GM12878 (cell line): ENCODE measurements at regions not wholly inside any gene's neighbourhood (a gene's known extent, or its start where the extent isn't known, plus 50 kb on each side); places are given as distances from the start of the nearest gene placed in this dataset.

ENCODE experiments used
- ATAC-seq: fragments of 200-7000 bp; cut with Tn5 transposase; 3 replicates; pipeline ENCODE4 v1.9.1; 2020; ENCODE audit warnings: mild to moderate bottlenecking, moderate library complexity
- BruUV-seq: library from RNA; stranded (reverse); fragments of 400-500 nt; replicated peaks from 2 replicates; lab custom pipeline; 2021; lab: Mats Ljungman, UMichigan
- CTCF ChIA-PET: fragments of 300-600 bp; sonication (Branson Sonifier 250); formaldehyde crosslinking; extraction: SDS; loops from one replicate; lab custom pipeline; 2021; ENCODE audit warnings: inconsistent platforms; lab: Yijun Ruan, JAX
- POLR2A ChIA-PET: fragments of 350-600 bp; formaldehyde crosslinking; extraction: SDS; loops from one replicate; lab custom pipeline; 2021; ENCODE audit warnings: inconsistent platforms; lab: Charles Lee
- RAD21 ChIA-PET: fragments of 300-600 bp; sonication (Branson Sonifier 250); formaldehyde crosslinking; loops from one replicate; lab custom pipeline; 2023; ENCODE audit warnings: antibody characterized with exemption; ENCODE audit not compliant: unreplicated experiment; lab: Charles Lee
- SMC1A ChIA-PET: fragments of 300-600 bp; sonication (Branson Sonifier 250); formaldehyde crosslinking; loops from one replicate; lab custom pipeline; 2023; ENCODE audit not compliant: unreplicated experiment, uncharacterized antibody; lab: Charles Lee
- DNase-seq: peaks from one replicate; pipeline ENCODE4 v3.0.0-alpha.2; 2011; ENCODE audit warnings: low read depth, low spot score
- FAIRE-seq: peaks from 3 replicates; lab custom pipeline; 2011; peaks lifted over from hg19 to GRCh38; lab: Jason Lieb, UNC
- H2AFZ ChIP-seq: 2 replicates; pipeline ENCODE4 v1.6.0; 2011; ENCODE audit warnings: low read depth, low read length, control low read depth; ENCODE audit not compliant: control insufficient read depth
- H3K27ac ChIP-seq: 2 replicates; pipeline ENCODE4 v1.5.1; 2011; ENCODE audit warnings: control low read depth; ENCODE audit not compliant: control insufficient read depth, insufficient read depth
- H3K27me3 ChIP-seq, 2 experiments: replicated peaks in 1 of 2; 2 replicates each; pipeline versions ENCODE4 v1.6.0 to v1.6.1; 2011; ENCODE audit warnings: low read length in 1 of 2; ENCODE audit not compliant: control insufficient read depth in 2 of 2, insufficient read depth in 2 of 2
- H3K36me3 ChIP-seq, 2 experiments: 2 replicates each; pipeline ENCODE4 v1.5.1; 2011; ENCODE audit warnings: low read length in 1 of 2; ENCODE audit not compliant: control insufficient read depth in 2 of 2, insufficient read depth in 2 of 2
- H3K4me1 ChIP-seq: 2 replicates; pipeline ENCODE4 v1.6.1; 2011; ENCODE audit warnings: mild to moderate bottlenecking, low read length, moderate library complexity, mixed read lengths; ENCODE audit not compliant: control insufficient read depth, insufficient read depth
- H3K4me2 ChIP-seq: 2 replicates; pipeline ENCODE4 v1.6.0; 2011; ENCODE audit warnings: control low read depth; ENCODE audit not compliant: control insufficient read depth, insufficient read depth
- H3K4me3 ChIP-seq: fragments of 200-600 bp; sonication (generic); 2 replicates; pipeline ENCODE4 v1.5.1; 2016
- H3K79me2 ChIP-seq: 2 replicates; pipeline ENCODE4 v1.6.0; 2011; ENCODE audit warnings: low read length; ENCODE audit not compliant: control insufficient read depth, insufficient read depth
- H3K9ac ChIP-seq: 2 replicates; pipeline ENCODE4 v1.8.0; 2011; ENCODE audit warnings: low read length, control low read depth, mixed read lengths; ENCODE audit not compliant: control insufficient read depth, insufficient read depth
- H3K9me3 ChIP-seq: replicated peaks from 3 replicates; pipeline ENCODE4 v1.5.1; 2011; ENCODE audit warnings: mild to moderate bottlenecking, low read length; ENCODE audit not compliant: control insufficient read depth, insufficient read depth
- H4K20me1 ChIP-seq: 2 replicates; pipeline ENCODE4 v1.6.0; 2011; ENCODE audit not compliant: control insufficient read depth, insufficient read depth
- BHLHE40 ChIP-seq, 2 experiments: fragments of 450-650 bp in 1 of 2; IDR thresholded peaks; 2 replicates each; pipeline ENCODE4 v1.6.1; 2011 to 2017; ENCODE audit warnings: low read depth in 2 of 2, borderline replicate concordance in 1 of 2, improper control_type of control experiment in 1 of 2, low read length in 1 of 2, mild to moderate bottlenecking in 1 of 2
- CBX3 ChIP-seq: fragments of 200-600 bp; sonication (generic); IDR thresholded peaks from 2 replicates; pipeline ENCODE4 v1.6.1; 2016; ENCODE audit warnings: low read depth, borderline replicate concordance
- CHD1 ChIP-seq: IDR thresholded peaks from 2 replicates; pipeline ENCODE4 v1.6.1; 2012; ENCODE audit warnings: low read depth, low read length, improper control_type of control experiment
- CHD2 ChIP-seq: IDR thresholded peaks from 2 replicates; pipeline ENCODE4 v1.6.1; 2011; ENCODE audit warnings: low read depth, low read length, improper control_type of control experiment, borderline replicate concordance
- EZH2 ChIP-seq: IDR thresholded peaks from 2 replicates; pipeline ENCODE4 v1.6.1; 2012; ENCODE audit warnings: low read depth, mild to moderate bottlenecking, control low read depth, inconsistent platforms, low read length, borderline replicate concordance; ENCODE audit not compliant: control insufficient read depth
- GATAD2B ChIP-seq: fragments of 450-650 bp; conservative IDR thresholded peaks from 2 replicates; pipeline ENCODE4 v1.6.1; 2017; ENCODE audit warnings: low read depth, mild to moderate bottlenecking, moderate library complexity
- NRF1 ChIP-seq: conservative IDR thresholded peaks from 2 replicates; pipeline ENCODE4 v1.6.1; 2011; ENCODE audit warnings: mild to moderate bottlenecking, low read depth, low read length, improper control_type of control experiment
- PML ChIP-seq: IDR thresholded peaks from 2 replicates; pipeline ENCODE4 v1.6.1; 2012; ENCODE audit warnings: low read length, inconsistent platforms
- RAD51 ChIP-seq: fragments of 450-650 bp; IDR thresholded peaks from 2 replicates; pipeline ENCODE4 v1.6.1; 2016; ENCODE audit warnings: moderate library complexity, mild to moderate bottlenecking, inconsistent platforms
- SMARCA5 ChIP-seq: fragments of 450-650 bp; IDR thresholded peaks from 2 replicates; pipeline ENCODE4 v1.6.1; 2017; ENCODE audit warnings: mild to moderate bottlenecking
- TAF1 ChIP-seq: IDR thresholded peaks from 2 replicates; pipeline ENCODE4 v1.6.1; 2011; ENCODE audit warnings: mild to moderate bottlenecking, low read depth, low read length, borderline replicate concordance
- TCF12 ChIP-seq: IDR thresholded peaks from 2 replicates; pipeline ENCODE4 v1.6.1; 2011; ENCODE audit warnings: low read depth, mild to moderate bottlenecking, low read length
- WGBS: methylation state at CpG from one replicate; pipeline ENCODE4 v1.1.6; 2016; ENCODE audit warnings: low lambda C conversion rate; ENCODE audit not compliant: insufficient replicate concordance, insufficient coverage; ENCODE audit errors: missing lambda C conversion rate; 5-methylcytosine and 5-hydroxymethylcytosine counted together
- in situ Hi-C: fragments of 300-500 bp; cut with MboI; formaldehyde crosslinking; loops from 9 replicates; pipeline ENCODE4 v1.14.3; 2018; ENCODE audit warnings: mixed read lengths
- intact Hi-C: fragments of 100-400 bp; cut with micrococcal nuclease; formaldehyde crosslinking; loops from one replicate; pipeline ENCODE4 v1.14.2; 2022; ENCODE audit not compliant: unreplicated experiment
- TF ChIP-seq, protein P1 (sequence below): fragments of 450-650 bp; IDR thresholded peaks from 2 replicates; pipeline ENCODE4 v1.6.1; 2016; ENCODE audit warnings: mild to moderate bottlenecking

DNA sequence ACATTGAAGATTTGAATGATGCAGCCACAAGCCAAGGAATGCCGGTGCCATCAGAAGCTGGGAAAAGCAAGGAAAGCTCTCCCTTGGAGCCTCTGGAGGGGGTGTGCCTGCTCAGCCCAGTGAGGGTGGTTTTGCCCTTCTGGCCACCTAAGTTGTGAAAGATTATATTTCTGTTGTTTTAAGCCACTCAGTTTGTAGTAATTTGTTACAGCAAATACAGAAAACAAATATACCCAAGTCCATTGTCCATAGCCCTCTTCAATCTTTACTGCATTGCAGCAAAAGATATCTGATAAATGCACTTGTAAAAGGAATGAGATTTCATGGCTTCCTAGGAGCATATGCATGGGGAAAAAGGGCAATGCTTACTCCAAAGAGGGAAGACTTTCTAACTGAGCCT, 447.9 kb downstream of the HAPSTR1 start (continued):
- no peak for TF ChIP-seq BHLHE40 (IDR thresholded peaks at IDR 0.05; ENCODE audit: borderline replicate concordance in 1 of 2, low read depth in 2 of 2, low read length in 1 of 2)
- TF ChIP-seq, all 136 proteins: peak for 0

DNA sequence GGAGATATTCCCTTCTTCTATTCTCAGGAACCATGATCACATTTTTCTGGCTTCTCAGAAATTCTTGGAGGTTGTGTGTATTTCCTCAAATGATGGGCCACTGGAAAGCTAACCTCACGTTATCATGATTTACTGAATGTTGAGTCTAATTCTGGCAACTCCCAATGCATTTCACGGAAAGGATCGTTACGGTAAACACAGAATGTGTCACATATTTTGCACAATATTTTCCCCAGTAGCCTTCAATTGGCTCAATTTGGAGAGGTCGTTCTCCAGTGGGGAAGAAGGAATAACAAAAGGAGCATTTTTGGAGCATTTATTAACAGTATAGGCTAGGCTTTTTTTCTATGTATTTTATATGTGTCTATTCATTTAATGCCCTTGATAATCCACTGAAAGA, 450.3 kb downstream of the HAPSTR1 start:
- WGBS = 58% methylated on average over 5 of the region's 5 CpGs
- no peak for FAIRE-seq
- no TSS peak for BruUV-seq
- Histone ChIP-seq H3K4me2 (no peak overlapping the region), H4K20me1 (no peaks in the 10 kb centered on the region), H3K9ac (no peak overlapping the region), H2AFZ (no peak overlapping the region), H3K36me3 (no peaks in the 10 kb centered on the region), H3K27me3 (no peaks in the 10 kb centered on the region), H3K79me2 (no peaks in the 10 kb centered on the region), H3K4me3 (no peak overlapping the region), H3K27ac (no peak overlapping the region), H3K4me1 (no peaks in the 10 kb centered on the region), H3K9me3 (no peaks in the 10 kb centered on the region)
- in situ Hi-C loops (no loop called here), intact Hi-C loops (no loop called here)
- ChIA-PET RAD21 (no interaction called here), CTCF (no interaction called here), SMC1A (no interaction called here), POLR2A (no interaction called here)
- no peak for ATAC-seq
- TF ChIP-seq NRF1 (no peak), RAD51 (no peak), PML (no peak), TAF1 (no peak), CHD1 (no peak), CBX3 (no peak), EZH2 (no peak), TCF12 (no peak), SMARCA5 (no peak), CHD2 (no peak), GATAD2B (no peak)
- TF ChIP-seq, protein P1, sequence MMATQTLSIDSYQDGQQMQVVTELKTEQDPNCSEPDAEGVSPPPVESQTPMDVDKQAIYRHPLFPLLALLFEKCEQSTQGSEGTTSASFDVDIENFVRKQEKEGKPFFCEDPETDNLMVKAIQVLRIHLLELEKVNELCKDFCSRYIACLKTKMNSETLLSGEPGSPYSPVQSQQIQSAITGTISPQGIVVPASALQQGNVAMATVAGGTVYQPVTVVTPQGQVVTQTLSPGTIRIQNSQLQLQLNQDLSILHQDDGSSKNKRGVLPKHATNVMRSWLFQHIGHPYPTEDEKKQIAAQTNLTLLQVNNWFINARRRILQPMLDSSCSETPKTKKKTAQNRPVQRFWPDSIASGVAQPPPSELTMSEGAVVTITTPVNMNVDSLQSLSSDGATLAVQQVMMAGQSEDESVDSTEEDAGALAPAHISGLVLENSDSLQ = no peak
- no peak for DNase-seq
